NCI-H146 (cell line): ENCODE measurements at regions not wholly inside any gene's neighbourhood (a gene's known extent, or its start where the extent isn't known, plus 50 kb on each side); places are given as distances from the start of the nearest gene placed in this dataset.
"Not testable (repeated sequence)": the region's sequence is repeated elsewhere in the genome, so short reads cannot be mapped to it uniquely, and the experiment has no call there.

Experiments
- DNase-seq: peaks from one replicate; lab custom pipeline; 2025; lab: John Stamatoyannopoulos, UW

- peak; percentile 95 for DNase-seq
These were observed 318.8 kb upstream of the NAALADL2 start for GRCh38 chr3:174540116-174540908.

- no peak for DNase-seq
These were observed 317.3 kb upstream of the NAALADL2 start for GRCh38 chr3:174541708-174542315.

GRCh38 chr3:174547801-174548435 is 311.2 kb upstream of the NAALADL2 start:
- DNase-seq, result no peak

DNA sequence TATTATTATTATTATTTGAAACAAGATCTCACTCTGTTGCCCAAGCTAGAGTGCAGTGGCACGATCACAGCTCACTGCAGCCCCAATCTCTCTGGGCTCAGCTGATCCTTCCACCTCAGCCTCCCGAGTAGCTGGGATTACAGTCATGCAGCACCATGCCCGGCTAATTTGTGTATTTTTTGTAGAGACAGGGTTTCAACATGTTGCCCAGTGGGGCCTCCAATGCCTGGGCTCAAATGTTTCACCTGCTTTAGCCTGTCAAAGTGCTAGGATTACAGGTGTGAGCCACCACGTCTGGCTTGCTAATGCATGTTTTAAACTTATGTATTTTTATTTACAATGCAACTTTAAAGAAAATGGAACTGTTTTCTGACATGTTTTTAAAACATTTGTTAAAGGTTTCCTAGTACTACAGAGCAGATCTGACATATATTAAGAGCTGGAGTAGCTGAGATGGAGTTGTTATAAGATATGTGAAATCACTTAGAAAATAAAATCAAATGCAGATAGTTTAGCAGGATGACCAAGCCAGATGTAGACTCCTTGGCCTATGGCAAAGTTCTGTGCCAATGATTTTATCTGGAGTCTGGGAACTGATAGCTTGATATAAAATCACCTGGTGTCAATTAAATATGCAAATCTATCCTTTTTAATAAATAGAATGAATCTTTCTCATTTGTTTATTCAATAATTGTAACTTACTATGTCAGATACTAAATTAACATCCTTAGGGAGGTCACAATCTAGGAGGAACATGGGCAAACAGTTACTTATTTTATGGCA is 310.1 kb upstream of the NAALADL2 start:
- DNase-seq, result peak; percentile 67

DNA sequence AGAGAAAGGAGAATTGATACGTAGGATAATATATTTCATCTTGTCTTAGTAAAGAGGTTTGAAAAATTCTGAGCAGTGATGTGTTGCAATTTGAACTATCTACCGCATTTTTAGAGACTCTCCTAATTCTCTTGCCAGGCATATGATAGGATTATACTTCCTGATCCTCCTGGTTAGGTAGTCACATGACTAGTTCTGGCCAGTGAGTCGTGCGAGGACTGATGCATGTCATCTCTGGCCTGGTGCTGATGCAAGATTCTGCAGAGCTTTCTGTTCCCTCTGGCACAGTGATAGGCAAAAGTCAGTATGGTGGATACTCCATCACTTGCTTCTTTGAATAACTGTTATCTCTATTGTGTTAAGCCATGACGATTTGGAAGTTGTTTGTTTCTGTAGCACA is 277.6 kb upstream of the NAALADL2 start:
- DNase-seq, result no peak

DNA sequence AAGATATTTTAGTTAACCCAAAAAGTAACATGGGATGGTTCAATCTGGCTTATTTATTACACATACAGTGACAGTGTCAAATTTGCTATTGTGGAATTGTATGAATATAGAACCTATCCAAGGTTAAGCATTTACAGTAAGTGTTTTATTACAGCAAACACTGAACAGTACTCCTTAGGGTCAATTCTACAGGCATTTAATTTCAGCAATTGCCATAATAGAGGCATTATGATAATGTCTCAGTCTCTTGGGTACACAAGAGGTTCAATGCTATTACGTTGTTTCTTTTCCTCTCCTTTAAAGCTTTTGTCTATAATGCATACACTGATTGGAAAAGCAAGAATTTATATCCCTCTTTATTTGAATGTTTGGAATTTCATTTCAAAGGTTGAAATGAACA is 275.7 kb upstream of the NAALADL2 start:
- DNase-seq, result peak; percentile 87

DNA sequence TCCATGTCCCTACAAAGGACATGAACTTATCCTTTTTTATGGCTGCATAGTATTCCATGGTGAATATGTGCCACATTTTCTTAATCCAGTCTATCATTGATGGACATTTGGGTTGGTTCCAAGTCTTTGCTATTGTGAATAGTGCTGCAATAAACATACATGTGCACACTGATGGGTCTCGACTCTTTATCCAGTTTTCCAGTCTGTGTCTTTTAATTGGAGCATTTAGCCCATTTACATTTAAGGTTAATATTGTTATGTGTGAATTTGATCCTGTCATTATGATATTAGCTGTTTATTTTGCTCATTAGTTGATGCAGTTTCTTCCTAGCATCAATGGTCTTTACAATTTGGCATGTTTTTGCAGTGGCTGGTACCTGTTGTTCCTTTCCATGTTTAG is 272.0 kb upstream of the NAALADL2 start:
- DNase-seq, result not testable (repeated sequence)

DNA sequence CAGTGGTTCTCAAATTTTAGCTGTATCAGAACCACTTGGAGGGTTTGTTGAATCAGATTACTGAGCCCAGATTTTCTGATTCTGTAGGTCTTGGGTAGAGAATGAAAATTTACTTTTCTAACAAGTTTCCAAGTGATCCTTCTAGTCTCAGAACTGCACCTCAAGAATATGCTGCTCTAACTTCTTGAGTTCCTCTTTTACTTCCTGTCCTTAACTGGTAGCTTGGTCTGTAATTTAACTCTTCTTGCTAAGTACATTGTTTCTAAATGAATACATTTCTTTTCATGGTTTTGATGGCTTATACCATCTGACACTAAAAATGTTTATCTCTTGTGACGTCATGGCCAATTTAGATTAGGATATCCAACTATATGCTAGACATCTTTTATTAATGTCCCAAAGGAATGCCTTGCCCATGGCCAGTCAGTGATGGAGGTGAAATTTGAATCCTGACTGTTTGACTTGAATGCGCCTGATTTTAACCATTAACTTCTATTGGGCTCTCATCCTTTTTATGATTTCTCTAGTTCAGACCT is 262.6 kb upstream of the NAALADL2 start:
- no peak for DNase-seq

- no peak for DNase-seq
These were observed 260.2 kb upstream of the NAALADL2 start for GRCh38 chr3:174598885-174599439.

- DNase-seq, result no peak
These were observed 246.0 kb upstream of the NAALADL2 start for GRCh38 chr3:174613173-174613572.

- no peak for DNase-seq
These were observed 245.1 kb upstream of the NAALADL2 start for GRCh38 chr3:174614036-174614435.

- DNase-seq, result no peak
These were observed 240.6 kb upstream of the NAALADL2 start for GRCh38 chr3:174618368-174619080.

DNA sequence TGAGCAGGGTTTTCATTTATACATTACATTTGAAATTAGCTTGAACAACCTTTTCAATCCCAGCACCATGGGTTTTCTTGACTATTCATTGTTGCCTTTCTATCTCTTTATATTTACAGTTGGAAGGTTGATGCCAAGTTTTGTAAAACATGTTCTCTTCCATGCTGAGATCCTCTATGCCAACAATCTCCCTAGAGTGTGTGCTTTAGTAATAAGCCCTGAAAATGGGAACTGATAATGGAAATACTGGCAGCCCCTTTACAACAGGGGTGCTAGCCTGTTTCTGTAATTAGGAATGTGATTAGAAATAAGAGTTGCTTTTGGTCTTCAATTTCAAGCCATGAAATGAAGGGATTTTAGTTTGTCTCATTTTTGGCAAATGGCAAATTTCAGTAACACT is 239.9 kb upstream of the NAALADL2 start:
- DNase-seq, result peak; percentile 63

GRCh38 chr3:174620138-174620537 is 239.0 kb upstream of the NAALADL2 start:
- DNase-seq, result no peak

- DNase-seq, result no peak
These were observed 238.2 kb upstream of the NAALADL2 start for GRCh38 chr3:174620855-174621472.

DNA sequence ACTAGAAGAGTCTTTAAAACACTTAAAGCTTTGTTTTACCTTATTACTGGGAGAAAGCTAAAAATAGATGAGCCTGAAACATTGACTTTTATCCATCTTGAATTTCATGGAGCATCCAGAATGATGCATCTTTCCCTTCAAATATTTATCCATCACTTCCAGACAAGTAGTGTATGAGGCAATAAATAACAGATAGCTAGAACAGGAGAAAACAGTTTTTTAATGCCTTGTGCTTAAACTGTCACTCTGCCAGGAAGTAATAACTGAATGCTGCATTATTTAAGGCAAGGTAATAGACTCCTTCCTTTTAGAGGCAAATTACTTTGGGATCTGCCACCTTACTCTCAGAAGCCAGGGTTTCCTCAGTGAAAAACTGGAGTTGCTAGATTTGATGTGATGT is 225.8 kb upstream of the NAALADL2 start:
- no peak for DNase-seq

DNA sequence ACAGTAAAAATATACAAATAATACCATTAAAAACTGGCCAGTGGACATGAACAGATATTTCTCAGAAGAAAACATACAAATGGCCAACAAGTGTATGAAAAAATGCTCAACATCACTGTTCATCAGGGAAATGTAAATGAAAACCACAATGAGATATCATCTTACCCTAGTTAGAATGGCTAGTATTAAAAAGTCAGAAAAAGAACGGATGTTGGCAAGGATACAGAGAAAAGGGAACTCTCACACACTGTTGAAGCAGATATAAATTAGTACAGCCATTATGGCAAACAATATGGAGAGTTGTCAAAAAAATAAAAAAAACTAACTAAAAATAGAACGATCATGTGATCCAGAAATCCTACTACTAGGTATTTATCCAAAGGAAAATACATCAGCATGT is 222.7 kb upstream of the NAALADL2 start:
- DNase-seq, result no peak

DNA sequence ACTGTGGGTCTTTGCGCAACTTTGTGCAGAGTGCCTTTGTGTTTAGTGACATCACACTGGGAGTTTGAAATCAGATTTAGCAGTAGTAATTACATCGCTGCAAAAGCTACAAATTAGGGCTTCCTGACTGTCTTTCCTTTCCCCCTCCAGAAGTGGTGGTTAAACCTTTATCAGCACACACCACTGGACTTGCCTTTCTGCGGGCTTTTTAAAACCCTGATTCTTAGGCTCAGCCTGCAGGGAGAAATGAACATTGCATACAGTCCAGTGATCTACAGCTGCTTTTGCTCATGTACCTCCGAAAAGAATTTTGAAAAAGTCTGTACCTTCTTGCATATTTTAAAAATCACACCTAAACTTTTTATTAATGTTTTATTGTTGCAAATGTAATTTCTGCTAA is 219.7 kb upstream of the NAALADL2 start:
- DNase-seq, result no peak

- no peak for DNase-seq
These were observed 219.2 kb upstream of the NAALADL2 start for GRCh38 chr3:174639970-174640369.

DNA sequence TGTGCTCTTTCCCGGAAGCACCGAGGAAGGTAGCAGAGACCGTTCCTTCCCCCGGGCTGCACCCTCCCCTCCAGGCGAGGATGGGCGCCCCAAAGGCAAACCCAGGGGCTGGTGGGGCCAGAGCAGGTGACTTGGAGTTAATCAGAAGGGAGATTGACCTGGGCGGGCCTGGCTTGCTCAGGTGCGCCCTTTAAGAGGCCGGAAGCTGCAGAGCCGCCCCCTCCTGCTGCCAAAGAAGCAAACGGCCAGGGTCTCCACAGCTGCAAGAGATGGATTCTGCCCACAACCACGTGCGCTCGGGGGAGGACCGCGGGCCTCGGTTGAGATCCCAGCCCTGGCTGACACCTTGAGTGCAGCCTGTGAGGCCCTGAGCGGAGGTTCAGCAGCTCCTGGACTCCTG is 218.2 kb upstream of the NAALADL2 start:
- no peak for DNase-seq

- DNase-seq, result no peak
These were observed 214.8 kb upstream of the NAALADL2 start for GRCh38 chr3:174644287-174644686.
